Activated CD4-positive, alpha-beta T cell treated with anti-CD3 and anti-CD28 coated beads, Interleukin-2, amount 50 U/mL, for 48 hours (primary cell): ENCODE measurements at regions not wholly inside any gene's neighbourhood (a gene's known extent, or its start where the extent isn't known, plus 50 kb on each side); places are given as distances from the start of the nearest gene placed in this dataset.
"Not testable (repeated sequence)": the region's sequence is repeated elsewhere in the genome, so short reads cannot be mapped to it uniquely, and the experiment has no call there.

Source experiments
- DNase-seq, 2 experiments: peaks; one replicate each; pipeline ENCODE4 v3.0.0-alpha.2; 2020

DNA sequence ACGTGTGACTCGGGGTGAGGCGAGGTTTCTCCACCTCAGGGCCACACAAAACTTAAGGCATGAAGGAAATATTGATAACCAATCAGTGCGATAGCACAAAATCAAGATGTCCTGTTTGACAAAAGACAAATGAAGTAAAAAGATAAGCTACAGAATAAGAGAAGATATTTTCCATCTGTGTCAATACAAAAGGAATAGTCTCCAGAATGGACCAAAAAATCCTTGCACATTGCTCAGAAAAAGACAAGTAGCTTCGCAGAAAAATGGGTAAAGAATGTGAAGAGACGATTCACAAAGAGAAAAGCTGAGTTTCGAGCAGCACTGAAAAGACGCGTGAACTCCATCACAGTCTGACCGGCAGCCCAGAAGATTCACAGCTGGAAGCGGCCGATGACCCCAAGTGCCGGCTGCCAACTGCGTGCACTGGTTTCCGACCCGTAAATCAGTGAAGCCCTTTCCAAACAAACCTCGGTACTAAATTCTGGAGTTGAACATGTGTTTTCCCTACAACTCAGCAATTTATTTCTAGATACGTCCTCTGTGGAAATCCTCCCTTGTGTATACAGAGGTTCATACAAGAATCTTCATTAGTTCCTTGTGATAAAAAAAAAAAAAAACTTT is 308.4 kb downstream of the BRD1 start:
- no peak for DNase-seq

GRCh38 chr22:49518436-49518970 is 309.2 kb downstream of the BRD1 start:
- no peak for DNase-seq

GRCh38 chr22:49517667-49518185 is 309.9 kb downstream of the BRD1 start:
- no peak for DNase-seq

DNA sequence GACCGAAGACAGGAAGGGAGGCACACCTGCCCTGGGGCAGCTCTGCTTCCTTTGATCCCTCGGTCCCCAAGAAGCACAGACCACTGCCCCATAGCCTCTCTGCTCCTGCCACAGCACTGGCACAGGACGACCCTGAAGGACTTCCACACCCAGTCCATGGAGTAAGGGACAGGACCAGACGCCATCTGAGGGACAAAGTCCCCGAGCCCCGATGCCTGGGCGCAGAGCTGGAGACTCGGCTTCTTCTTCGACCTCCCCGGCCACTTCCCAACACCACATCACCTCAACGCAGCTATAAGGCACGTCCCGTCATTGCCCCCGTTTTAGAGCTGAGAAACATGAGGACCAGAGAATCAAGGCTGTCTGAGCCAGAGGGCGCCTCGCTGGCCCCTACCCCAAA is 310.5 kb downstream of the BRD1 start:
- no peak for DNase-seq

- no peak for DNase-seq
These were observed 312.2 kb downstream of the BRD1 start for GRCh38 chr22:49515475-49515874.

GRCh38 chr22:49514641-49515040 is 313.0 kb downstream of the BRD1 start:
- no peak for DNase-seq

DNA sequence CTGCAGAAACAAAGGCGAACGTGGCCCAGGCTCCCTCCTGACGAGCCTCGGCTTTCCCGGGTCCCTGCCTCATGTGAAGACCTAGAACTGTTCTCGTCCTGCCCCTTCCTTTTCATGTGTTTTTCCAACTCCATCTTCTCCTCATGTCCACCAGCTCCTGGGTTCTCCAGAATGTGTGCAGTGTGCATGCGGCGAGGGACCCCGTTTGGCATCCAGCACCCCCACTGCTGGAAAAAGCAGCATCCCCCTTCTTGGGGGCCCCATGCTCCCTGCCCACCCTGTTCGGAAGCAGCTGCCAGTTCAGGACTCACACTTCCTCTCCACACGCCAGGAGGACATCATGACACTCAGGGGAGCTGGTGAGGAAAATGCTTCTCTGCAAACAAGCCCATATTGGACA is 313.5 kb downstream of the BRD1 start:
- DNase-seq = no peak

GRCh38 chr22:49513358-49513851 is 314.3 kb downstream of the BRD1 start:
- DNase-seq = no peak

GRCh38 chr22:49512487-49513165 is 315.0 kb downstream of the BRD1 start:
- DNase-seq = no peak

GRCh38 chr22:49511393-49512189 is 316.1 kb downstream of the BRD1 start:
- not testable (repeated sequence) for DNase-seq

GRCh38 chr22:49510718-49511117 is 317.0 kb downstream of the BRD1 start:
- no peak for DNase-seq

DNA sequence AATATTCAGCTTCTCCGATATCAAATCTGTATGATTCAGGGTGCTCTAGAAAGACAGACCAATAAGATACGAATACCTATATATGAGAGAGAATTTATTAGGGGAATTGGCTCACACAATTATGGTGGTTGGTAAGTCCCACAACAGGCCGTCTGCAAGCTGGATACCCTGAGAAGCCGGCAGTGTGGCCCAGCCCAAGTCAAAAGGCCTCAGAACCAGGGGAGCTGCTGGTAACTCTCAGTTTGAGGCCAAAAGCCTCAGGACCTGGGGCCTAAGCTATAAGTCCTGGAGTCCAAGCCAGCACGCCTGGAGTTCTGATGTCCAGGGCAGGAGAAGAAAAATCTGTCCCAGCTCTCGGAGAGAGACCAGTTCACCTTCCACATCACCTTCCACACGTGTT is 318.7 kb downstream of the BRD1 start:
- no peak for DNase-seq

GRCh38 chr22:49508561-49508960 is 319.1 kb downstream of the BRD1 start:
- DNase-seq = no peak

- no peak for DNase-seq
These were observed 319.9 kb downstream of the BRD1 start for GRCh38 chr22:49507607-49508292.

GRCh38 chr22:49506010-49506400 is 321.7 kb downstream of the BRD1 start:
- DNase-seq = no peak

DNA sequence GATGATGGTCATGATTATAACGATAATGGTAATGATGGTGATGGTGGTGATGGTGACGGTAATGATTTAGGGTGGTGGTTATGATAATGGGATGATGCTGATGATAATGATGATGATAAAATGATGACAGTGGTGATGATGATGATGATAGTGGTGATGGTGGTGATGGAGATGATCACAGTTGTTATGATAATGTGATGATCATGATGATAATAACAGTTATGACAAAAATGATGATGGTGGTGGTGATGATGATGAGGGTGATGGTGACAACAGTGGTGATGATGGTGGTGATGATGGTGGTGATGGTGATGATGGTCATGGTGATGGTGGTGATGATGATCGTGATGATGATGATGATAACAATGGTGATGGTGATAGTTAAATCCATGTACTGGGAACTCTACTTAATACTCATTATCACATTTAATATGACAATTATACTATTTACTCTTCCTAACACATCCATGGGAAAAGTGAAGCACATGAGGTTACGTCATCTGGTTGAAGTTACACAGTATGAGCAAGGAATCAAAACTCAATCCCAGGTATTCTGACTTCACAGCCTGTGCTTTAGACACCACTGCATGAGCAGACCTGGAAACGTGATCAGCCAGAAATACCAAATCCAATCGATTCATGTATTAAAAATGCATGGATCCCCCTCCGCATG is 322.2 kb downstream of the BRD1 start:
- DNase-seq = no peak

DNA sequence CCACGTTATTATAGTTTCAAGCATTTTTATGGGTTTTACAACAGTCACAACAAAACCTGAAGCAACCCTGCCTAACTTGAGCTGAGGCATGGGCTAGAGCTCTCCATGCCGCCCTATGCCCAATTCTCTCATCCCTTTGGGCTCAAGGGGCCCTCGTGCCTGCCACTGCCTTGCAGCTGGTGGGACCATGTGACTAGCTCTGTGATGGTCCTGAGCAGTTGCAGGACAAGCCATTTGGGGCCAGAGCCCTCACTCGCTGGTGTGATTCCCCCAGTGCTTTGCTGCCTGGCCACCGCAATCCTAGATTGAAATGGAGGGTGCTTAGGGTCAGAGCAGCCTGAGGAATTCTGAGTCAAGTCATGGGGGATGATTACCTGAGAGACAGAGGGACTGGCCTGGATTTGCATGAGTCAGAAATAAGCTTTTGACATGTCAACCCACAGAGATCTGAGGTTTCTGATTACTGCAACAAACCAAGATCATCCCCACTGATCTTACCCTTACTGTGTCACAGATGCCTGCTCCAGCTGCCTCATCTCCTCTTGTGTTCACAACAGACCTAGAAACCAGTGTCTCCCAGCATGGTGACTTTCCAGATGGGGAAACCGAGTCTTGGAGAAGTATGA is 323.7 kb downstream of the BRD1 start:
- DNase-seq = no peak

- no peak for DNase-seq
These were observed 324.4 kb downstream of the BRD1 start for GRCh38 chr22:49503321-49503720.

- no peak for DNase-seq
These were observed 325.4 kb downstream of the BRD1 start for GRCh38 chr22:49502126-49502826.

DNA sequence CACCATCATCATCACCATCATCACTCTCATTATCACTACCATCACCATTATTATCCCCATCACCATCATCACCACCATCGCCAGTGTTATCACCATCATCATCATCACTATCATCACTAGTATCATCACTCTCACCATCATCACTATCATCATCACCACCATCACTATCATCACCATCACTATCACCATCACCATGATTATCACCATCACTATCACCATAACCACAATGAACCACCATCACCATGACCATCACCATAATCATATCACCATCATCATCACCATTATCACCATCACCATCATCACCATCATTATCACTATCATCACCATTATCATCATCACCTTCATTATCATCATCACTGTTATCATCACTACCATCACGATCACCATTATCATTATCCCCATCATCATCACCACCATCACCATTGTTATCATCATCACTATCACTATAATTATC is 326.7 kb downstream of the BRD1 start:
- no peak for DNase-seq

GRCh38 chr22:49500076-49500460 is 327.6 kb downstream of the BRD1 start:
- DNase-seq = no peak
